ENCODE measurements at regions not wholly inside any gene's neighbourhood (a gene's known extent, or its start where the extent isn't known, plus 50 kb on each side); places are given as distances from the start of the nearest gene placed in this dataset.
A peak's percentile ranks its signal among the peaks of the same experiment; 100 is the strongest.

GRCh38 chr6:14202947-14203346 is 85.4 kb downstream of the CD83 start:
- Histone ChIP-seq H3K4me2 (ENCODE audit: low read length, poor library complexity, severe bottlenecking) (no peak overlapping the region), H2BK12ac (ENCODE audit: low read length in 2 of 2) (no peak overlapping the region), H4K8ac (ENCODE audit: low read length) (no peak overlapping the region), H2AK5ac (ENCODE audit: low read length, severe bottlenecking) (no peak overlapping the region), H3K27me3 (ENCODE audit: control insufficient read depth in 1 of 2, insufficient read depth in 1 of 2, low read length in 2 of 2) (peaks cover 0 to 20% of the 10 kb centered on the region in 2 experiments), H2AFZ (ENCODE audit: low read depth, low read length) (no peak overlapping the region), H3K4me3 (ENCODE audit: insufficient read depth in 1 of 2, low read depth in 1 of 2, low read length in 2 of 2) (no peak overlapping the region), H3K14ac (ENCODE audit: low read length in 2 of 2) (no peak overlapping the region), H4K91ac (ENCODE audit: low read length) (no peak overlapping the region), H3K9ac (ENCODE audit: low read length) (no peak overlapping the region), H3K36me3 (ENCODE audit: control insufficient read depth in 1 of 2, insufficient read depth in 2 of 2, low read depth in 1 of 2, low read length in 2 of 2) (no peaks in the 10 kb centered on the region), H3K18ac (ENCODE audit: low read depth in 1 of 2, low read length in 2 of 2) (no peak overlapping the region), H2BK5ac (ENCODE audit: low read depth, low read length, poor library complexity, severe bottlenecking) (no peak overlapping the region), H3K4ac (ENCODE audit: low read depth in 1 of 2, low read length in 2 of 2) (no peak overlapping the region), H3K9me3 (ENCODE audit: control insufficient read depth, low read length) (no peaks in the 10 kb centered on the region), H3K27ac (ENCODE audit: low read length, poor library complexity, severe bottlenecking) (no peak overlapping the region), H3K23ac (ENCODE audit: low read length in 2 of 2) (no peak overlapping the region), H3K79me1 (replicated peaks; ENCODE audit: low read length, poor library complexity, severe bottlenecking) (no peaks in the 10 kb centered on the region), H2BK120ac (ENCODE audit: low read depth, low read length) (no peak overlapping the region), H3K4me1 (ENCODE audit: control insufficient read depth, insufficient read depth, low read depth, low read length) (peaks cover 3% of the 10 kb centered on the region), H2BK15ac (ENCODE audit: low read depth, poor library complexity, severe bottlenecking) (no peak overlapping the region)
- no peak for DNase-seq
- WGBS = 93% methylated on average over 11 of the region's 11 CpGs

- Histone ChIP-seq H3K4me2 (ENCODE audit: low read length, poor library complexity, severe bottlenecking) (no peak overlapping the region), H3K18ac (ENCODE audit: low read depth in 1 of 2, low read length in 2 of 2) (no peak overlapping the region), H3K4me1 (ENCODE audit: control insufficient read depth, insufficient read depth, low read depth, low read length) (peaks cover 11% of the 10 kb centered on the region), H3K23ac (ENCODE audit: low read length in 2 of 2) (no peak overlapping the region), H2BK5ac (ENCODE audit: low read depth, low read length, poor library complexity, severe bottlenecking) (no peak overlapping the region), H4K8ac (ENCODE audit: low read length) (no peak overlapping the region), H2BK120ac (ENCODE audit: low read depth, low read length) (no peak overlapping the region), H2BK12ac (ENCODE audit: low read length in 2 of 2) (no peak overlapping the region), H2BK15ac (ENCODE audit: low read depth, poor library complexity, severe bottlenecking) (no peak overlapping the region), H2AFZ (ENCODE audit: low read depth, low read length) (no peak overlapping the region), H3K27me3 (ENCODE audit: control insufficient read depth in 1 of 2, insufficient read depth in 1 of 2, low read length in 2 of 2) (peaks cover 0 to 11% of the 10 kb centered on the region in 2 experiments), H3K9me3 (ENCODE audit: control insufficient read depth, low read length) (no peaks in the 10 kb centered on the region), H3K79me1 (replicated peaks; ENCODE audit: low read length, poor library complexity, severe bottlenecking) (no peaks in the 10 kb centered on the region), H3K4ac (ENCODE audit: low read depth in 1 of 2, low read length in 2 of 2) (no peak overlapping the region), H4K91ac (ENCODE audit: low read length) (no peak overlapping the region), H3K14ac (ENCODE audit: low read length in 2 of 2) (no peak overlapping the region), H3K36me3 (ENCODE audit: control insufficient read depth in 1 of 2, insufficient read depth in 2 of 2, low read depth in 1 of 2, low read length in 2 of 2) (no peaks in the 10 kb centered on the region), H3K9ac (ENCODE audit: low read length) (no peak overlapping the region), H3K27ac (ENCODE audit: low read length, poor library complexity, severe bottlenecking) (no peak overlapping the region), H2AK5ac (ENCODE audit: low read length, severe bottlenecking) (no peak overlapping the region), H3K4me3 (ENCODE audit: insufficient read depth in 1 of 2, low read depth in 1 of 2, low read length in 2 of 2) (no peak overlapping the region)
- DNase-seq = no peak
- 94% methylated on average over 3 of the region's 3 CpGs for WGBS
Measured at GRCh38 chr6:14206391-14206790, 88.8 kb downstream of the CD83 start.

- Histone ChIP-seq H3K9me3 (ENCODE audit: control insufficient read depth, low read length) (no peaks in the 10 kb centered on the region), H2AFZ (ENCODE audit: low read depth, low read length) (no peak overlapping the region), H3K23ac (ENCODE audit: low read length in 2 of 2) (no peak overlapping the region), H2BK12ac (ENCODE audit: low read length in 2 of 2) (no peak overlapping the region), H4K91ac (ENCODE audit: low read length) (no peak overlapping the region), H2BK5ac (ENCODE audit: low read depth, low read length, poor library complexity, severe bottlenecking) (no peak overlapping the region), H3K14ac (ENCODE audit: low read length in 2 of 2) (no peak overlapping the region), H2AK5ac (ENCODE audit: low read length, severe bottlenecking) (no peak overlapping the region), H2BK120ac (ENCODE audit: low read depth, low read length) (no peak overlapping the region), H3K79me1 (replicated peaks; ENCODE audit: low read length, poor library complexity, severe bottlenecking) (no peaks in the 10 kb centered on the region), H3K4me3 (ENCODE audit: insufficient read depth in 1 of 2, low read depth in 1 of 2, low read length in 2 of 2) (no peak overlapping the region), H2BK15ac (ENCODE audit: low read depth, poor library complexity, severe bottlenecking) (no peak overlapping the region), H3K4me1 (ENCODE audit: control insufficient read depth, insufficient read depth, low read depth, low read length) (peaks cover 14% of the 10 kb centered on the region), H3K36me3 (ENCODE audit: control insufficient read depth in 1 of 2, insufficient read depth in 2 of 2, low read depth in 1 of 2, low read length in 2 of 2) (no peaks in the 10 kb centered on the region), H3K18ac (ENCODE audit: low read depth in 1 of 2, low read length in 2 of 2) (no peak overlapping the region), H3K27ac (ENCODE audit: low read length, poor library complexity, severe bottlenecking) (no peak overlapping the region), H3K4ac (ENCODE audit: low read depth in 1 of 2, low read length in 2 of 2) (no peak overlapping the region), H3K27me3 (ENCODE audit: control insufficient read depth in 1 of 2, insufficient read depth in 1 of 2, low read length in 2 of 2) (peaks cover 0 to 4% of the 10 kb centered on the region in 2 experiments), H3K4me2 (ENCODE audit: low read length, poor library complexity, severe bottlenecking) (no peak overlapping the region), H3K9ac (ENCODE audit: low read length) (no peak overlapping the region), H4K8ac (ENCODE audit: low read length) (no peak overlapping the region)
- peak; percentile 37 for DNase-seq
- 21% methylated on average over 1 of the region's 1 CpG for WGBS
Measured at GRCh38 chr6:14207448-14207847, 89.9 kb downstream of the CD83 start.

GRCh38 chr6:14209000-14209399 is 91.4 kb downstream of the CD83 start:
- Histone ChIP-seq H3K14ac (ENCODE audit: low read length in 2 of 2) (no peak overlapping the region), H3K4me2 (ENCODE audit: low read length, poor library complexity, severe bottlenecking) (no peak overlapping the region), H3K18ac (ENCODE audit: low read depth in 1 of 2, low read length in 2 of 2) (no peak overlapping the region), H2AFZ (ENCODE audit: low read depth, low read length) (no peak overlapping the region), H3K79me1 (replicated peaks; ENCODE audit: low read length, poor library complexity, severe bottlenecking) (no peaks in the 10 kb centered on the region), H3K4ac (ENCODE audit: low read depth in 1 of 2, low read length in 2 of 2) (no peak overlapping the region), H2BK12ac (ENCODE audit: low read length in 2 of 2) (no peak overlapping the region), H3K27ac (ENCODE audit: low read length, poor library complexity, severe bottlenecking) (no peak overlapping the region), H3K9me3 (ENCODE audit: control insufficient read depth, low read length) (no peaks in the 10 kb centered on the region), H3K4me1 (ENCODE audit: control insufficient read depth, insufficient read depth, low read depth, low read length) (peaks cover 14% of the 10 kb centered on the region), H2BK120ac (ENCODE audit: low read depth, low read length) (no peak overlapping the region), H3K36me3 (ENCODE audit: control insufficient read depth in 1 of 2, insufficient read depth in 2 of 2, low read depth in 1 of 2, low read length in 2 of 2) (no peaks in the 10 kb centered on the region), H2AK5ac (ENCODE audit: low read length, severe bottlenecking) (no peak overlapping the region), H2BK15ac (ENCODE audit: low read depth, poor library complexity, severe bottlenecking) (no peak overlapping the region), H3K27me3 (ENCODE audit: control insufficient read depth in 1 of 2, insufficient read depth in 1 of 2, low read length in 2 of 2) (peaks cover 0 to 16% of the 10 kb centered on the region in 2 experiments), H3K9ac (ENCODE audit: low read length) (no peak overlapping the region), H3K23ac (ENCODE audit: low read length in 2 of 2) (no peak overlapping the region), H4K8ac (ENCODE audit: low read length) (no peak overlapping the region), H3K4me3 (ENCODE audit: insufficient read depth in 1 of 2, low read depth in 1 of 2, low read length in 2 of 2) (no peak overlapping the region), H2BK5ac (ENCODE audit: low read depth, low read length, poor library complexity, severe bottlenecking) (no peak overlapping the region), H4K91ac (ENCODE audit: low read length) (no peak overlapping the region)
- DNase-seq = no peak
- 38% methylated on average over 2 of the region's 3 CpGs for WGBS

All from mesenchymal stem cell (in vitro differentiated cells and primary cell).